Stomach smooth muscle (tissue), 2 donors: ENCODE measurements at regions not wholly inside any gene's neighbourhood (a gene's known extent, or its start where the extent isn't known, plus 50 kb on each side); places are given as distances from the start of the nearest gene placed in this dataset.
"Not testable (repeated sequence)": the region's sequence is repeated elsewhere in the genome, so short reads cannot be mapped to it uniquely, and the experiment has no call there.

Source experiments
- H3K27ac ChIP-seq: one replicate; pipeline ENCODE4 v1.7.0; 2013; ENCODE audit warnings: mild to moderate bottlenecking, low read length, inconsistent platforms
- H3K27me3 ChIP-seq, 2 donors: one replicate each; pipeline ENCODE4 v1.7.0; 2013; ENCODE audit warnings: low read length in 2 of 2; ENCODE audit not compliant: insufficient read depth in 2 of 2, control insufficient read depth in 1 of 2
- H3K36me3 ChIP-seq, 2 donors: one replicate each; pipeline ENCODE4 v1.7.0; 2013; ENCODE audit warnings: low read length in 2 of 2; ENCODE audit not compliant: control insufficient read depth in 2 of 2, insufficient read depth in 2 of 2
- H3K4me1 ChIP-seq: one replicate; pipeline ENCODE4 v1.7.0; 2013; ENCODE audit warnings: low read length; ENCODE audit not compliant: control insufficient read depth, insufficient read depth
- H3K4me3 ChIP-seq, 2 donors: one replicate each; pipeline ENCODE4 v1.7.0; 2013; ENCODE audit warnings: low read length in 2 of 2
- H3K9ac ChIP-seq, 2 donors: one replicate each; pipeline ENCODE4 v1.7.0; 2013; ENCODE audit warnings: low read length in 2 of 2, mild to moderate bottlenecking in 1 of 2
- H3K9me3 ChIP-seq, 2 donors: one replicate each; pipeline ENCODE4 v1.7.0; 2013; ENCODE audit warnings: low read length in 2 of 2; ENCODE audit not compliant: control insufficient read depth in 2 of 2
- donor health status: healthy.
- donor health status: Pancreatic carcinoma.

DNA sequence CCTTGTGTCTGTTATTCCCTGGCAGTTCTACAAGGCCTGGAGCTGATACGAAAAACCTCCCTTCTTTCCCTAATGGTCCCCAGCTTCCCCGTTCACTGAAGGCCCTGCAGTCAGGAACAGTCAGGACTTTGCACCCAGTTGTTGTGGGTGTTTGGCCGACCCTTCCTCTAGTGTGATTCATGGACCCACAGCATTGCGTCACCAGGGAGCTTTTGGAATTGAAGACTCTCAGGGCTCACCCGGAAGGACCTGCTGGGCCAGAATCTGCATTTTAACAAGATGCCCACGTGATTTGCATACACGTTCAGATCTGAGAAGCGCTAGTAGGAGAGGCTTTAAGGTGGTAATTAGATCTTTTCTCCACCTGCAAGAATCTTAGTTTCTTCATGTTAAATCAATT is 136.8 kb upstream of the CCZ1B start:
- H3K36me3 ChIP-seq, H3K4me3 ChIP-seq, H3K9ac ChIP-seq, H3K27me3 ChIP-seq, H3K27ac ChIP-seq, H3K9me3 ChIP-seq, H3K4me1 ChIP-seq: not testable (repeated sequence)

GRCh38 chr7:6965051-6965450 is 139.0 kb upstream of the CCZ1B start:
- H3K9ac ChIP-seq, H3K4me1 ChIP-seq, H3K27ac ChIP-seq, H3K9me3 ChIP-seq, H3K27me3 ChIP-seq, H3K36me3 ChIP-seq, H3K4me3 ChIP-seq: not testable (repeated sequence)

DNA sequence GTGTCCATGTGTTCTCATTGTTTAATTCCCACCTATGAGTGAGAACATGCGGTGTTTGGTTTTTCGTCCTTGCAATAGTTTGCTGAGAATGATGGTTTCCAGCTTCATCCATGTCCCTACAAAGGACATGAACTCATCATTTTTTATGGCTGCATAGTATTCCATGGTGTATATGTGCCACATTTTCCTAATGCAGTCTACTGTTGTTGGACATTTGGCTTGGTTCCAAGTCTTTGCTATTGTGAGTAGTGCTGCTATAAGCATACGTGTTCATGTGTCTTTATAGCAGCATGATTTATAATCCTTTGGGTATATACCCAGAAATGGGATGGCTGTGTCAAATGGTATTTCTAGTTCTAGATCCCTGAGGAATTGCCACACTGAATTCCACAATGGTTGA is 144.1 kb upstream of the CCZ1B start:
- H3K9ac ChIP-seq, H3K4me1 ChIP-seq, H3K4me3 ChIP-seq, H3K27me3 ChIP-seq, H3K36me3 ChIP-seq, H3K9me3 ChIP-seq, H3K27ac ChIP-seq: not testable (repeated sequence)

DNA sequence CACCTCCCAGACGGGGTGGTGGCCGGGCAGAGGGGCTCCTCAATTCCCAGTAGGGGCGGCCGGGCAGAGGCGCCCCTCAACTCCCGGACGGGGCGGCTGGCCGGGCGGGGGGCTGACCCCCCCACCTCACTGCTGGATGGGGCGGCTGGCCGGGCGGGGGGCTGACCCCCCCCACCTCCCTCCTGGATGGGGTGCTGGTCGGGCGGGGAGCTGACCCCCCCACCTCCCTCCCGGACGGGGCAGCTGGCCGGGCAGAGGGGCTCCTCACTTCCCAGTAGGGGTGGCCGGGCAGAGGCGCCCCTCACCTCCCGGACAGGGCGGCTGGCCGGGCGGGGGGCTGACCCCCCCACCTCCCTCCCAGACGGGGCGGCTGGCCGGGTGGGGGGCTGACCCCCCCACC is 148.8 kb upstream of the CCZ1B start:
- H3K36me3 ChIP-seq, H3K4me1 ChIP-seq, H3K4me3 ChIP-seq, H3K9ac ChIP-seq, H3K9me3 ChIP-seq, H3K27me3 ChIP-seq, H3K27ac ChIP-seq: not testable (repeated sequence)

DNA sequence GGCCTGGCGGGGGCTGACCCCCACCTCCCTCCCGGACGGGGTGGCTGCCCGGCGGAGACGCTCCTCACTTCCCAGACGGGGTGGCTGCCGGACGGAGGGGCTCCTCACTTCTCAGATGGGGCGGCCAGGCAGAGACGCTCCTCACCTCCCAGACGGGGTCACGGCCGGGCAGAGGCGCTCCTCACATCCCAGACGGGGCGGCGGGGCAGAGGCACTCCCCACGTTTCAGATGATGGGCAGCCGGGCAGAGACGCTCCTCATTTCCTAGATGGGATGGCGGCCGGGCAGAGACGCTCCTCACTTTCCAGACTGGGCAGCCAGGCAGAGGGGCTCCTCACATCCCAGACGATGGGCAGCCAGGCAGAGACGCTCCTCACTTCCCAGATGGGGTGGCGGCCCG is 149.3 kb upstream of the CCZ1B start:
- H3K9ac ChIP-seq, H3K27ac ChIP-seq, H3K4me3 ChIP-seq, H3K27me3 ChIP-seq, H3K4me1 ChIP-seq, H3K9me3 ChIP-seq, H3K36me3 ChIP-seq: not testable (repeated sequence)

GRCh38 chr7:6977368-6977767 is 151.3 kb upstream of the CCZ1B start:
- not testable (repeated sequence) for H3K4me1 ChIP-seq, H3K9ac ChIP-seq

DNA sequence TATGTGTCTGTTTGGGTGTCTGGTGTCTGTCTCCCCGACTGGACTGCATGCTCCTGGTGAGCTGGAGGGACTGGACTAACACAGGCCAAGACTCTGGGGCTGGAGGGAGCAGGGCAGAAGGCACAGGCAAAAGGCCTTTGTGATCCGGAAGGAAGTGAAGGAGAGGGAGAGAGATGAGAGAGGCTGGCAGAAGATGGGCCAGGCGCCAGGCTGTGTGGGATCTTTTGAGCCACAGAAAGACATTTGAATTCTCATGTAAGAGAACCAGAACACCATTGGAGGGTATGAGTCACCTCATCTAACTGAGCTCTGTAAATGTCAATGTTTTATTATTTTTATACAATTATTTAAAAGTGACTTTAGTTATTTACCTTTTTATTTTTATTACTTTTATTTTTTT is 152.3 kb upstream of the CCZ1B start:
- H3K9ac ChIP-seq, H3K27ac ChIP-seq, H3K36me3 ChIP-seq, H3K9me3 ChIP-seq, H3K4me3 ChIP-seq, H3K27me3 ChIP-seq, H3K4me1 ChIP-seq: not testable (repeated sequence)

More at GRCh38 chr7:6977368-6977767, 151.3 kb upstream of the CCZ1B start:
- not testable (repeated sequence) for H3K27me3 ChIP-seq, H3K36me3 ChIP-seq, H3K9me3 ChIP-seq, H3K27ac ChIP-seq, H3K4me3 ChIP-seq

GRCh38 chr7:6979456-6979855 is 153.4 kb upstream of the CCZ1B start:
- H3K4me3 ChIP-seq, H3K4me1 ChIP-seq, H3K9me3 ChIP-seq, H3K36me3 ChIP-seq, H3K9ac ChIP-seq, H3K27me3 ChIP-seq, H3K27ac ChIP-seq: not testable (repeated sequence)

DNA sequence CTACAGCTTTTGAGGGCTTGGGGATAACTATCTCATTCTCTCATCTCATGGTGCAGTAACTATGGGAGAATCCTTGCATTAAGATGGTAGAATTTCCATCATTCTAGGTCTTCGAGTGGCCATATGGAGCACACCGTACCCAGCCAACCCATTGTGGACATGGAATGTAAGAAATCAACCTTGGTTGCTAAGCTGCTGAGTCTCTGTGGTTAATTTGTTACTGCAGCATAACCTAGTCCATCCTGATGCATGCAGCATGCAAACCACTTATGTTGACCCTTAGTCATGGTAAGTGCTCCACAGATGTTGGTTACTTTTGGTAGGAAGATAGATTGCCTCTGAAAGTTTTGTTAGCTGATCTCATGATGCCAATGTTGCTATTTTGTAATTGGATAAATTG is 156.3 kb upstream of the CCZ1B start:
- H3K4me1 ChIP-seq, H3K36me3 ChIP-seq, H3K9me3 ChIP-seq, H3K4me3 ChIP-seq, H3K27me3 ChIP-seq, H3K27ac ChIP-seq, H3K9ac ChIP-seq: not testable (repeated sequence)

DNA sequence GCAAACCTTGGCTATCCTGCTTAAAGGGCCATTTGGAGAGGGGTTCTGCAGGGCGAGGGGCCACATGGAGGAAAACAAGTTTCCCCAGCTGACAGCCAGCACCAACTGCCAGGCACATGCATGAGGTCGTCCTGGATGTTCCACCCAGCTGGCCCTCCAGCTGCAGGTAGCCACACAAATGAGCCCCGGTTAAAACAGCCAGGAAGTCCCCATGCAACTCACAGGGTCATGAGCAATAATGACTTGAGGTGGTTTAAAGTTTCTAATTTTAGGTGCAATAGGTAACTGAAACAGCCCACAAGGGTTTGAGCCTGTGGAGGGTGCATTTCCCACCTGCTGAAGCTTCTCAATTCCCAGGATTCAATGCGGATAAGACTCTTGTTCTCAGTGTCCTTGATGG is 160.8 kb upstream of the CCZ1B start:
- H3K4me1 ChIP-seq, H3K9ac ChIP-seq, H3K4me3 ChIP-seq, H3K9me3 ChIP-seq, H3K27ac ChIP-seq, H3K27me3 ChIP-seq, H3K36me3 ChIP-seq: not testable (repeated sequence)

DNA sequence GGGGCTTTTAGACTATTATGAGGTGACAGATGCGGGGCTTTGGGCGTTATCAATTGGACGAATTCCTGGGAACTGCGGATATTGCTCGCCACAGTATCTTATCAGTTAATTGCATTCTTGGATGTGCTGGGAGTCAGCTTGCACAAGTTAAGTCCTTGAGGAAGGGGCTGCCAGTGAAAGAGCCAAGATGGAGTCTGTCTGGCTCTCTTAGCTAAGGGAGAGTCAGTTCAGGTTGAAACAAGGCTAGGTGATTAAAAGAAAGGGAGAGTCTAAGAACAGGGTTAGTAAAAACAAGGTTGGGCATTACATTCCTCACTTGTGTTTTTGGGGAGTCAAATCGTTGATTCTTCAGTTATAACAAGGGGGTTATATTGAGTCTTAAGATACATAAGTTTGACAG is 162.5 kb upstream of the CCZ1B start:
- not testable (repeated sequence) for H3K36me3 ChIP-seq, H3K9me3 ChIP-seq, H3K4me1 ChIP-seq, H3K9ac ChIP-seq, H3K4me3 ChIP-seq, H3K27me3 ChIP-seq, H3K27ac ChIP-seq

DNA sequence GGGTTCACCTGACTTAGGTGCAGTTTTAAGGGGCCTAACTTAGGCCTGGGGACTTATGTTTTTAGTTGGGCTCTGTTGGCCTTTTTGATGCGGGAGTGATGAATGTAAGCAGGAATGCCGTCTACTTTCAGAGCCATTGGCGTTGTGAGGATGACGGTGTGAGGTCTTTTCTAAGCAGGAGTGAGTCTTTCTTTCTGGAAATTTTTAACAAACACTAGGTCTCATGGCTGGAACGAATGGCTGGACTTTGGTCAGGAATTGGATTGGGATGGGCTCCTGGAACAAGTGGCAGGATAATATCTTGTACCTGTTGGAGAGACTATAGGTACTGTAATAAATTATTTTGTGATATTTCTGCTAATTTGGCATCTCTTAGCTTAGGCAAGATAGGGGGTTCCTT is 163.9 kb upstream of the CCZ1B start:
- H3K27me3 ChIP-seq, H3K9me3 ChIP-seq, H3K27ac ChIP-seq, H3K4me3 ChIP-seq, H3K36me3 ChIP-seq, H3K9ac ChIP-seq, H3K4me1 ChIP-seq: not testable (repeated sequence)
